ENCODE measurements at regions not wholly inside any gene's neighbourhood (a gene's known extent, or its start where the extent isn't known, plus 50 kb on each side); places are given as distances from the start of the nearest gene placed in this dataset.

DNA sequence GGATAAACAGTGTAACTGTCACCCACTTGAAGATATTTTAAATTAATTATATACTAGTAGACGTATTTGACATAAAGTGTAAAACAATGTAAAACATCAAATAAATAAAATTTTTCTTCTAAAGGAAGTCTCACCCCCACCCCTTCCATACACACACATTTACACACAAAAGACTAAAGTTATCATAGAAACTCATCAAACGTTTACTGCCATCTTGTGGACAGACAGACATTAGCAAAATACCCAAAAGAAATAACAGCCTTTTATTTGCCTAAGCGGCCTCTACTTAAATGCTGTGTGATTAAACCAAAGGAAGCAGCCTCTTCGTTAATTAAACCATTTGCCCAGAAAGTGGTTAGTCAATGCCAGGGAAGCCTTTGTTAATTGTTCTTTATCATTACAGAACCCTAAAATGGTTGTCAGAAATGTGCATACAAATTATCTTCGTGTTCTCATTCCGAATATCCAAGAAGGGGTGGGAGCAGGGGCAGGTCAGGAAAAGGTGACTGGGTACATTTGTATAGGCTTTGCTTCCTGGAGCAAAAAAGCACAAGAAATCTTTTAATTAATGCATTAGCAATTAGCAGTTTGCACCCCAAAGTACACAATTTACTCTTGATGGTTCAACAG lies 176.2 kb upstream of the SASH1 start:
- TF ChIP-seq POLR2A (IDR thresholded peaks at IDR 0.05) = no peak
- TF ChIP-seq, protein P1, sequence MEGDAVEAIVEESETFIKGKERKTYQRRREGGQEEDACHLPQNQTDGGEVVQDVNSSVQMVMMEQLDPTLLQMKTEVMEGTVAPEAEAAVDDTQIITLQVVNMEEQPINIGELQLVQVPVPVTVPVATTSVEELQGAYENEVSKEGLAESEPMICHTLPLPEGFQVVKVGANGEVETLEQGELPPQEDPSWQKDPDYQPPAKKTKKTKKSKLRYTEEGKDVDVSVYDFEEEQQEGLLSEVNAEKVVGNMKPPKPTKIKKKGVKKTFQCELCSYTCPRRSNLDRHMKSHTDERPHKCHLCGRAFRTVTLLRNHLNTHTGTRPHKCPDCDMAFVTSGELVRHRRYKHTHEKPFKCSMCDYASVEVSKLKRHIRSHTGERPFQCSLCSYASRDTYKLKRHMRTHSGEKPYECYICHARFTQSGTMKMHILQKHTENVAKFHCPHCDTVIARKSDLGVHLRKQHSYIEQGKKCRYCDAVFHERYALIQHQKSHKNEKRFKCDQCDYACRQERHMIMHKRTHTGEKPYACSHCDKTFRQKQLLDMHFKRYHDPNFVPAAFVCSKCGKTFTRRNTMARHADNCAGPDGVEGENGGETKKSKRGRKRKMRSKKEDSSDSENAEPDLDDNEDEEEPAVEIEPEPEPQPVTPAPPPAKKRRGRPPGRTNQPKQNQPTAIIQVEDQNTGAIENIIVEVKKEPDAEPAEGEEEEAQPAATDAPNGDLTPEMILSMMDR (IDR thresholded peaks at IDR 0.05) = peak; percentile 55 to 69 (median 57)

All from breast epithelium (tissue), 3 donors.